NCI-H526 (cell line): ENCODE measurements at regions not wholly inside any gene's neighbourhood (a gene's known extent, or its start where the extent isn't known, plus 50 kb on each side); places are given as distances from the start of the nearest gene placed in this dataset.
A peak's percentile ranks its signal among the peaks of the same experiment; 100 is the strongest.
"Not testable (repeated sequence)": the region's sequence is repeated elsewhere in the genome, so short reads cannot be mapped to it uniquely, and the experiment has no call there.

Experiments used
- DNase-seq, 2 experiments: peaks; one replicate each; lab custom pipeline; 2025; lab: John Stamatoyannopoulos, UW

DNA sequence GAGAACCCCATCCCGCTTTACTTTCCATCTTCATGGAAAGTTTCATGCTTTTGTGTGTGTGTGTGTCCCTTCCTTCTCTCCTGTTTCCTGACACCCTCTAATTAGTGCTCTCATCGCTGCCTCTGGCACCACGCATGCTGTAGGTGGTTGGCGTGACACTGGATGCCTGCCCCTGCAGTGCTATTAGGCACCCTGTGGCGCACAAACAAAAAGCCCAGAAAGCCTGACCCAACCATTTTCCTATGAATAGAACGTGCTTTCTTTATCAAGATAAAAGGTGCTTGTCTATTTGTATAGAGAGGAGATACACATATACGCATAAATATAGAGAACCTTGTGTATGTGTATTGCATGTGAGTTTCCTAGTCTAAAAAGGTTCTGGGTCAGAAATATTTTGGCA, 120.8 kb upstream of the CDCA7L start:
- no peak for DNase-seq

DNA sequence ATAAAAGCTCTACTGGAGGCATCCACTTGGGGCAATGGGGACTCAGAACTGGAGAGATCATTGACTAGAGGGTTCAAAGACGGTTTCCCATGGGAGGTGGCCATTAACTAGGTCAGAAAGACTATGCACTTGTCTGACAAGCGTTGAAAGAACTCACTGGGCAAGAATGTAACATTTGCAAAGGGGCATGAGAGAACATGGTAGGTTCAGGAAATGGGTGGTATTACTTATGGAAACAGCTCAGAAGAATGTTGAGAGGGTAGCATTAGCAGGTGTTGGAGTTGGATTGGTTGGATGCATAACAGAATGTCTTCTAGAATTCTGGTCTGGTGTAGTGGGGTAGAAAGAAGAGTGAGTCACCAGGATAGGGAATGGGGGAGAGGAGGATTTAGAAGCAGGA, 119.1 kb upstream of the CDCA7L start:
- no peak for DNase-seq

DNA sequence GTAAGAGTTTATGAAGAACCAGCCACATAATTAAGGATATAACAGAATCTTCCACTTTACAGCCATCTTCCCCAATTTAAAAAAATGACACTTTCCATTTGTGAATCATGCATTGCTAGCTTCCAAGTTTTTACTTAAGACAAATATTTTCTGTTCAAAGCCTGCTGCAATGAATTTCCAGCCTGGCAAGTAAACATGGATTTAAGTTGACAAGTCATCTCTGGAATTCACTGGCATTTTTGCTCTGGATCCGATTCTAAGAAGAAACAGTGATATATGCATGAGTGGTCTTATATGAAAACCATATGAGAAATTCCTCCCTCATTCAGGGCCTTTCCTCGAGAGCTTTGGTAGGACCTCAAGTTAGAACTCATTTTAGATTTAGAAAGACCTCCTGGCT, 116.1 kb upstream of the CDCA7L start:
- DNase-seq = no peak

- DNase-seq = no peak
Measured at GRCh38 chr7:22060863-22061262, 115.2 kb upstream of the CDCA7L start.

- DNase-seq = peak in 1 of 2 experiments; percentile 81
Measured at GRCh38 chr7:22060197-22060596, 114.5 kb upstream of the CDCA7L start.

- DNase-seq = no peak
Measured at GRCh38 chr7:22055226-22055625, 109.5 kb upstream of the CDCA7L start.

- no peak for DNase-seq
Measured at GRCh38 chr7:22052674-22053365, 107.1 kb upstream of the CDCA7L start.

DNA sequence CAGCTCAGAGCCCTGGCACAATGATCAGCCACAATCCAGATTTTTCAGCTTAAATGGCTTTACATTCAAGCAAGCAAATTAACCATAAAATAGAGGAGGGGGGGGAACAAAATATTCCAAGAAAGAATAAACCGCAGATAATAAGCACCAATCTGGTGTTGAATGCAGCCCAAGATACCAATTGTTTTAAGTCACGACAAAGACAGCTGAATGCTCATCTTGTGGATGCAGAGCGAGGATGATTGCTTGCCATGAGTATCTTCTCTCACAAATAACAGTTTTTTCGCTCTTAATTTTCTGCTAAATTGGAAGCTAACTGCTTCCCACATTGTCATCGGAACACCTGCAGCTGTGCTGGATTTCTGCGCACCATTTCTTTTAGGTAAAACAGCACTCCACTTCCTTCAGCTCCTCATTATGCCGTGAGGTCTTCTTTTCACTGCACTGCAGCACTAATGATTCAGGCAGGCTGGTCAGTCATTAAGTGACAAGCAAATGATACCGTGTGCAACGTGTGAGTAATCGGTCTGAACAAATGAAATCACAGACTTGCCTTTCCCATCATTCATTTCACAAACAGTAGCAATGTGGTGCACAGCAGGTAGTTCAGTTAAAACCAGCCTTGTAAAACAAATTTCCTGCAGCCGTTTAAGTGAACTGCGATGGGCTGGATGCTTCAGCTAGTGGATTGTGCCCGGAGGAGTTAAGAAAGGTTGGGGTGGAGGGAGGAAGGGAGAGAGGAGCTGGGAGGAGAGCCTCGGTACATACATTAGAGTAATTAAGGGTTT, 106.4 kb upstream of the CDCA7L start:
- peak; percentile 16 to 50 for DNase-seq

DNA sequence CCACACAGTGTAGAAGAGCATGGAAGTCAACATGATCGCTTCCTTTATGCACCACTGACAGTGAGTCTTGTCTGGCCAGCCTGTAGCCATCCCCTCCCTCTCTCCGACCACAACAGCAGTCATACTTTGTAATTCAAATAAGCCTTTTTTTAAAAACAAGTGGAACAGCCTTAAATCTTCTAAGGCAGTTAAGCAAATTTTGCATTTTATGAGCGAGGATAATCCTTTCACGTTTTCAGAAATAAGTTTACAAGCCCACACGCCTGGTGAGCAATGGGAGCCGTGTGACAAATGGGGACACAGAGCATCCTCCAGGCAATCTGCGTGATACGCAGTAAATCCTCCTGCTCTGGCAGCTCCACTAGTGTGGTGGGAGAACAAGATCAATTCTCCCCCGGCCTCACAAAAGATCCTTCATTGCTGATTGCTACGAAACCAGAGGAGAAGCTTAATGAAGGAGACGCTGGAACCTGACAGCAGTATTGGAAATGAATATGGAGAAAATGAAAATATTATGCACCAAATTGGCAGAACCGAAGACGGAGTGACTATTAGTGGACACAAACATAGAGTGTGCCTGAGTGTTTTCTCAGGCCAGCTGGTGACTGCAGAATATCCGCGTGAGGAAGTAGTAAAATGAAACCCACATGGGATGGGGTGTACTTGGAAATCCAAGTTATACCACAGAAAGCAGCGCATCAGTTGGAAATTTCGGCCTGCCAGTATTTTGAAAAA, 104.2 kb upstream of the CDCA7L start:
- DNase-seq = peak; percentile 78 to 80

GRCh38 chr7:22043367-22043766, 97.7 kb upstream of the CDCA7L start:
- no peak for DNase-seq

- DNase-seq = no peak
Measured at GRCh38 chr7:22040923-22041595, 95.4 kb upstream of the CDCA7L start.

DNA sequence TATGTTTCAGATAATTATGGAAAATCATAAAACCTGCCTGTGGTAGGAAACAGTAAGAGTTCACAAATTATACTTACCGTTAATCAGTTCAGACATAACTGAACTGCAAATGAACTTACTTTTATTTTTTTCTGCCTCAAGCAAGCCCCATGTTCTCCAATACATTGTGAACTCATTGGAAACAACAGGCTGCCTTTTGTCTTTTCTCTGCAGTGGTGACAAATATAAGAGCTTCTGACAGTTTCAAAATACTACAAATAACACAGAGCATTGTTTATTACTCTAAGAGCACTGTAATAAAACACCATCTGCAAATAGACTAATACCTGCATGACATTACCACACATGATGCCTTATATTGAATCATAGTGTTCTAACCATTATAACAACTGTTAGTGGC, 94.0 kb upstream of the CDCA7L start:
- DNase-seq = no peak

- not testable (repeated sequence) for DNase-seq
Measured at GRCh38 chr7:22032356-22032755, 86.7 kb upstream of the CDCA7L start.

DNA sequence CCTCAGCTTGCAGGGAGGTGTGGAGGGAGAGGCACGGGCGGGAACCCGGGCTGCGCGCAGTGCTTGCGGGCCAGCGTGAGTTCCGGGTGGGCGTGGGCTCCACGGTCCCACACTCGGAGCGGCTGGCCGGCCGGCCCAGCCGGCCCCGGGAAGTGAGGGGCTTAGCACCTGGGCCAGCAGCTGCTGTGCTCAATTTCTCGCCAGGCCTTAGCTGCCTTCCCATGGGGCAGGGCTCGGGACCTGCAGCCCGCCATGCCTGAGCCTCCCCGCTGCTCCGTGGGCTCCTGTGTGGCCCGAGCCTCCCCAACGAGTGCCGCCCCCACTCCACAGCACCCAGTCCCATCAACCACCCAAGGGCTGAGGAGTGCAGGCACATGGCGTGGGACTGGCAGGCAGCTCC, 83.0 kb upstream of the CDCA7L start:
- not testable (repeated sequence) for DNase-seq

GRCh38 chr7:22027475-22027874, 81.8 kb upstream of the CDCA7L start:
- DNase-seq = no peak

- DNase-seq = no peak
Measured at GRCh38 chr7:22025983-22026382, 80.3 kb upstream of the CDCA7L start.

- DNase-seq = no peak
Measured at GRCh38 chr7:22025075-22025474, 79.4 kb upstream of the CDCA7L start.

GRCh38 chr7:22019931-22020330, 74.2 kb upstream of the CDCA7L start:
- DNase-seq = no peak

DNA sequence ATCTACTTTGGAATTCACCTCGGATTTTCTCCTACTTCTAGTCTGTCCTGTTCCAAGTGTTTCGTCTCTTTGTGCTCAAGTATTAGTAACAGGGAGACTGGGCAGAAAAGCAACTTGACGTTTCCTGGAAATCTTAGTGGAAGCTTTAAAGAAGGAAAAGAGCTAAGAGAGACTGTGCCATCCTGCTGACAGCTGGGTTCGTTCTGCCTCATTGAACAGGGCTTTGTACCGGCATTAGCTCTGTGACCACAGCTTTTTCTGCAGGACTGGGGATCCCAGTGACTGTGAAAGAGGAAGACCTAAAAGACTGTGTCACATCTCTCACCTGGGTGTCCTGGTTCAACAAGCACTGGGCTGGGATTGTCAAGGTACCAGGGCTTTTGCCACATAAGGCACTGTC, 70.8 kb upstream of the CDCA7L start:
- DNase-seq = peak in 1 of 2 experiments; percentile 27

DNA sequence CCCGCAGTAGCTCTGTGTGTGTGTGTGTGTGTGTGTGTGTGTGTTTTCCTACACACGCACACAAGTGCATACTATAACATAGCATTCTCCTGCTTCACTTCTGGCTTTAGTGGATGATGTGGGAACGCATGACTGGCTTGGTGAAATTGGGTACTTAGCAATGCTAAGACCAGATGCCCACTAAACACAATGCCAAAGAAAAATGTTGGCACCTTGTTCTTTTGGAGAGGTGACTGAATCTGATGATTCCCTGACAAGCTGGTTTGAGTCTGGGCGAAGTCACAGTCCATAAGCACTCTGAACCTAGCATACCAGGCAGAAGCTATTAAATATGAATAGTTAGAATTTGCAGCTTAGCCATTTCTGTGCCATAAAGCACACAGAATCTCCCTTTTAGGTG, 68.0 kb upstream of the CDCA7L start:
- no peak for DNase-seq

- DNase-seq = no peak
Measured at GRCh38 chr7:22008683-22009082, 63.0 kb upstream of the CDCA7L start.

DNA sequence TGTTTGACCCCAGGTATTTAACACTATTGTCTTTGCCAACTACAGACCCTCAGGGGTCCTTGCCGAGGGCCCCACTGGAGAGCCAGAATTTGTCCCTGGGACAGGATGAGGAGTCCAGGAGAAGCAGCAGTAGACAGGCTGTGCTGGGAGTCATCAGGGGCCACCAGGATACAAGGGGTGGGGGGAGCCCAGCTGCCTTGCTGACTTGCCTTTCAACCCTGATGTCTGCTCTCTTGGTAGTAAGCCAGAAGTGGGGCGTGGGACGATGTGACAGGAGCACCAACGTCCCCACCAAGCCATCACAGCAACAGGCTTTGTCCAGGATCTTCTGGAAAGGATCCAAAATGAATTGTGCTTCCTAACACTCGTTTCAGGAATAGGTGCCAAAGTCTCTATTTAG, 62.4 kb upstream of the CDCA7L start:
- no peak for DNase-seq
